ENCODE measurements at regions not wholly inside any gene's neighbourhood (a gene's known extent, or its start where the extent isn't known, plus 50 kb on each side); places are given as distances from the start of the nearest gene placed in this dataset.

GRCh38 chr3:177978946-177979345 is 557.3 kb upstream of the KCNMB2 start:
- DNase-seq (ENCODE audit: low spot score) = no peak

- DNase-seq (ENCODE audit: low spot score) = no peak
These were observed 556.5 kb upstream of the KCNMB2 start for GRCh38 chr3:177979703-177980102.

GRCh38 chr3:177981576-177981975 is 554.7 kb upstream of the KCNMB2 start:
- no peak for DNase-seq (ENCODE audit: low spot score)

DNA sequence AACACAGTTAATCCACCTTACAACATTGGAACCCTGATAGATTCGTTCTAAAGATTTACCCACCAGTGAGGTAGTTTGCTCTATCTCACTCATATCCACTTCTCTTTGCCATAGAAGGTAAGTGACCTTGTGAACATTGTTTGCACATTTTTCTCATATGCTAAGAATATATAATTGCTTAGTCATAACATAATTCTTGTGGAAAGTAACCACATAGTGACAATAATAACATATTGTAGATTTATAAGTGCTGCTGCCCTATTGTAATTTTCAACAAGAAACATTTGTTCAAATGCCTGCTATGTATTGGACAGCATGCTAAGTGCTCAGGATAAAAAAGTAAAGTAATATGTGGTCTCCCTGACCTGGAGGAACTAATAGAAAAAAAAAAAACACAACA is 554.2 kb upstream of the KCNMB2 start:
- DNase-seq (ENCODE audit: low spot score) = peak; percentile 55

DNA sequence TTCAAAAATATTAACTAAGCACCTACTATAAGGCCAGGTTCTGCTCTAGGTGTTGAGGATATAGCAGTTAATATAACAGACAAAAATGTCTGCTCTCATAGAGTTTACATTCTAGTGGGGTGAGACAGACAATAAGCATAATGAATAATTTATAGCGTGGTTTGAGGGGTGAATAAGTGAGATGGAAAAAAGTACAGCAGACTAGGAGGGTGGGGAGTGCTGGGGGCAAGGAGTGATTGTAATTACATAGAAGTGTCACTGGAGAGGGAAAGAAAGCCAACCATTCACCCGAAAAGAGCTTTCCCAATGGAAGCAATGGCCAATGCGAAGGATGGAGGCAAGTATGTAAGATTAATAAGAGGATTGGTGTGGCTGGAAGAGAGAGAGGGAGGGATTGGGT is 552.9 kb upstream of the KCNMB2 start:
- no peak for DNase-seq (ENCODE audit: low spot score)

- no peak for DNase-seq (ENCODE audit: low spot score)
These were observed 543.0 kb upstream of the KCNMB2 start for GRCh38 chr3:177992993-177993970.

DNA sequence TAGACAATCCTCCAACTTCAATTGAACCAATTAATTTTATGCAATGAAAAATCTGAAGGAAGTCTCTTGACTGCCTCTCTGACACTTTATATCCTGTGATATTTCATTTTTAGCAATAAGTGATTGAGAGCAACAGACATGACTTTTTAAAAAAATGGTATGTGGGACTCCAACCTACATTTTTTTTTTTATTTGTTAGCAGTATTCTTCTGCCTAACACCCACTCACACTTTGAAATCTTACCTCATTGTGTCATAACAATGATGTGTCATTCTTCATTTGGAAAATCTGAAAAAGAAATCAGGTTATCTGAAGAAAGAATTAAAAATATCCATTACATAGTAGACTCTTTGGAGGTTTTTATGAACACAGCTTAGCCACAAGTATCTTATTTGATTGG is 541.3 kb upstream of the KCNMB2 start:
- no peak for DNase-seq (ENCODE audit: low spot score)

- no peak for DNase-seq (ENCODE audit: low spot score)
These were observed 540.7 kb upstream of the KCNMB2 start for GRCh38 chr3:177995381-177996085.

DNA sequence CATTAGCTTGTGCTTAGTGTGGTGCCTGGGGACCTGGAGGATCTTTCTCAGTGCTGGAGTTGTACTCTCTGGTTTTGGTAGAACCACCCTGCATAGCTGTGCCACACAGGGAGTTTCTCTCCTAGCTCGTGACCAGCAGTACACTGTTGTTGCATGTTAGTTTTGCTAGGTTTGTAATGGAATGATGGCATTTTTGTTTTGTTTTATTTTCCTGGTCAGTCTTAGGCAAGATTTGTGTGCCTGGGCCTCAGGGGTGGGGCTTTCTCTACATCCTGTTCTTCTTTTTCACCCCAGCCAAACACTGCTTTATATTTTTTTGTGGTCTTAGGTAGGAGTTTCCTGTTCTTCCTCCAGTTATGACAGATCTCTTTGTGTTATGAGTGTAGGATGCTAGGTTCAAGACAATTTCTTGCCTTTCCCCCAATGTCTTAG is 534.5 kb upstream of the KCNMB2 start:
- no peak for DNase-seq (ENCODE audit: low spot score)

- DNase-seq (ENCODE audit: low spot score) = no peak
These were observed 534.1 kb upstream of the KCNMB2 start for GRCh38 chr3:178002113-178002512.

- DNase-seq (ENCODE audit: low spot score) = no peak
These were observed 532.5 kb upstream of the KCNMB2 start for GRCh38 chr3:178003756-178004155.

- DNase-seq (ENCODE audit: low spot score) = no peak
These were observed 530.3 kb upstream of the KCNMB2 start for GRCh38 chr3:178005961-178006360.

DNA sequence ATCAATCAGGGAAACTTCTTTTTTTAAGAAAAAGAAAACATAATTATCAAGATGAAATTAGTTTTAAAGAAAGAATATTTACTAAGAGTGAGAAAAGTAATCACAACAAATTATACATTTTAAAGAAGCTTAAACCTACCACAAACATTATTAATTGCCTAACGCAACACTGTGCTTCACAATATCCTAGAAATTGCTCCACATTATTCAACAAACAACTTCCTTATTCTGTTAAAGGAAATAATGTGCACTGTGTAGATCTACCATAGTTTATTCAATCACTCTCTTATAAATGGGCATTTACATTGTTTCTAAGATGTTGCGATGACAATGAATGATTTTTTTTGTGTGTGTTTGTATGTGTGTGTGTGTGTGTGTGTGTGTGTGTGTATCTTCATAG is 525.9 kb upstream of the KCNMB2 start:
- DNase-seq (ENCODE audit: low spot score) = no peak

- DNase-seq (ENCODE audit: low spot score) = no peak
These were observed 516.6 kb upstream of the KCNMB2 start for GRCh38 chr3:178019645-178020044.

GRCh38 chr3:178022599-178022998 is 513.6 kb upstream of the KCNMB2 start:
- no peak for DNase-seq (ENCODE audit: low spot score)

- no peak for DNase-seq (ENCODE audit: low spot score)
These were observed 507.3 kb upstream of the KCNMB2 start for GRCh38 chr3:178028933-178029332.

DNA sequence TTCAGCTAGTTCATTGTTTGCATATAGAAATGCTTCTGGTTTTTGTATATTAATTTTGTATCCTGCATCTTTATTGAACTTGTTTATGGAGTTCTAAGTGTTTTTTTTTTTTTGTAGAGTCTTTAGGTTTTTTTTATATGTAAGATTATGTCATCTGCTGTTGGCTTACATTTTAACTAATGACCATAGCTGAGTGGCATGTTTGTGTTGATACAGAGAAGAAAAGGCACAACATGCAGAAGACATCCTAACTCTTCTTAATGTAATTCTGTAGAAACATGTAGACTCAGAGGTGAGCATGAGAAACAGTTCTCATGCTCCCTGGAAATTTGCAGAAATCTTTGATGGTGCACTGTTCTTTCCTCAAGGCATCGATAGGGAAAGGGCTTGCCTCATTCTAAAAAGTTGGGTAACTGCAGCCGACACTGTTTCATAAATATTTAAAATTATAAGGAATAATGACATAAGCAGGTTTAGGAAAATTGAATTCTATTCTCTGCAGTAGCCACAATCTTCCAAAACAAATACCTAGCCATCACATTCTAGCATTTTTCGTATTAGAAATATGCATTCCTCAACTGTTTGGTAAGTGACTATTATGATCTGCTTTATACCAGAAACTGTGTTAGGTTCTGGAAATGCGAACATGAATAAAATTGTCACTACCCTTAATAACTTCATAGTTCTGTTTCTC is 499.6 kb upstream of the KCNMB2 start:
- DNase-seq (ENCODE audit: low spot score) = no peak

- DNase-seq (ENCODE audit: low spot score) = no peak
These were observed 494.3 kb upstream of the KCNMB2 start for GRCh38 chr3:178041931-178042330.

- DNase-seq (ENCODE audit: low spot score) = no peak
These were observed 493.9 kb upstream of the KCNMB2 start for GRCh38 chr3:178042376-178042775.

DNA sequence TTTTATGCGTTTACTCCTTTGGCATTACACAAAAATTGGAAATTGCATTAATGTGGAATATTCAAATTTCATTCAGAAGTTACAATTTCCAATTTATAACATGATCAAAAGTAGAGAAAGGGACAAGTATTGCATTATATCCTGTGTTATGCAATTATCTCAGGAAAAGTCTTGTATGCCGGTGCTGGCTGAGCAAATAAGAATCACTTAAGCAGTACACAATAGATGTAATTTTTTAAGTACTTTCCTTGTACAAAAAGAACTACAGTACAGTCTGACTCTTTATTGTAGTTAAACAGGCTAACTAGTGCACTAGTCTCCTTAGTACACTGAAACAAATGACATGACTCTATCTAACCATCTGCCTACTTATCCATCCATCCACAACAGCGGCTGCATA is 493.2 kb upstream of the KCNMB2 start:
- no peak for DNase-seq (ENCODE audit: low spot score)

GRCh38 chr3:178044320-178044719 is 491.9 kb upstream of the KCNMB2 start:
- no peak for DNase-seq (ENCODE audit: low spot score)

GRCh38 chr3:178047496-178047895 is 488.7 kb upstream of the KCNMB2 start:
- no peak for DNase-seq (ENCODE audit: low spot score)

Data from A172 (cell line).